PC-3 (cell line): ENCODE measurements at regions not wholly inside any gene's neighbourhood (a gene's known extent, or its start where the extent isn't known, plus 50 kb on each side); places are given as distances from the start of the nearest gene placed in this dataset.

ENCODE experiments used
- ATAC-seq: fragments of 200-7000 bp; cut with Tn5 transposase; 2 replicates; pipeline ENCODE4 v1.9.1; 2020; ENCODE audit warnings: mild to moderate bottlenecking, moderate library complexity
- BruUV-seq: library from RNA; stranded (reverse); fragments of 400-500 nt; replicated peaks from 2 replicates; lab custom pipeline; 2021; lab: Mats Ljungman, UMichigan
- CTCF ChIA-PET: fragments of 300-600 bp; sonication (Branson Sonifier 250); formaldehyde crosslinking; loops from one replicate; lab custom pipeline; 2022; ENCODE audit warnings: antibody characterized with exemption; lab: Charles Lee
- POLR2A ChIA-PET: fragments of 300-600 bp; sonication (Branson Sonifier 250); formaldehyde crosslinking; loops from one replicate; lab custom pipeline; 2022; ENCODE audit warnings: antibody characterized with exemption; ENCODE audit not compliant: unreplicated experiment; lab: Charles Lee
- DNase-seq: peaks from one replicate; pipeline ENCODE4 v3.0.0-alpha.2; 2015
- H2AFZ ChIP-seq: fragments of 300-600 bp; sonication (generic); 2 replicates; pipeline ENCODE4 v1.6.0; 2016; ENCODE audit warnings: antibody characterized with exemption, low read length
- H3F3A ChIP-seq: fragments of 300-600 bp; sonication (generic); one replicate; pipeline ENCODE4 v1.6.0; 2017; ENCODE audit warnings: antibody characterized with exemption, low read length, control low read depth, mild to moderate bottlenecking; ENCODE audit not compliant: unreplicated experiment
- H3K27ac ChIP-seq: fragments of 300-600 bp; sonication (generic); 2 replicates; pipeline ENCODE4 v1.5.1; 2016; ENCODE audit warnings: mild to moderate bottlenecking, low read length
- H3K27me3 ChIP-seq: fragments of 300-600 bp; sonication (generic); 2 replicates; pipeline ENCODE4 v1.6.1; 2016; ENCODE audit warnings: low read length, mixed read lengths
- H3K36me3 ChIP-seq: fragments of 300-600 bp; sonication (generic); 2 replicates; pipeline ENCODE4 v1.6.1; 2016; ENCODE audit warnings: low read depth, mixed run types, low read length, mixed read lengths
- H3K4me1 ChIP-seq: fragments of 300-600 bp; sonication (generic); 2 replicates; pipeline ENCODE4 v1.5.1; 2016; ENCODE audit warnings: low read length; ENCODE audit not compliant: insufficient read depth
- H3K4me2 ChIP-seq: fragments of 300-600 bp; sonication (generic); 2 replicates; pipeline ENCODE4 v1.6.0; 2016; ENCODE audit warnings: low read length
- H3K4me3 ChIP-seq: fragments of 300-600 bp; sonication (generic); 2 replicates; pipeline ENCODE4 v1.5.1; 2016; ENCODE audit warnings: mild to moderate bottlenecking, low read length, mixed read lengths
- H3K79me2 ChIP-seq: fragments of 300-600 bp; sonication (generic); 2 replicates; pipeline ENCODE4 v1.6.1; 2017; ENCODE audit warnings: low read length, mixed read lengths
- H3K9ac ChIP-seq: fragments of 300-600 bp; sonication (generic); 2 replicates; pipeline ENCODE4 v1.6.0; 2016; ENCODE audit warnings: mild to moderate bottlenecking, low read length
- H3K9me2 ChIP-seq: fragments of 300-600 bp; sonication (generic); replicated peaks from 2 replicates; pipeline ENCODE4 v1.6.1; 2016; ENCODE audit warnings: mixed run types, low read length, mixed read lengths
- H3K9me3 ChIP-seq: fragments of 300-600 bp; sonication (generic); 2 replicates; pipeline ENCODE4 v1.6.1; 2016; ENCODE audit warnings: low read length, mixed read lengths
- H4K20me1 ChIP-seq: fragments of 300-600 bp; sonication (generic); 2 replicates; pipeline ENCODE4 v1.6.1; 2016; ENCODE audit warnings: low read length, mixed read lengths
- EZH2 ChIP-seq: fragments of 300-600 bp; sonication (generic); IDR thresholded peaks from one replicate; pipeline ENCODE4 v1.6.1; 2017; ENCODE audit warnings: antibody characterized with exemption, mild to moderate bottlenecking, low read length; ENCODE audit not compliant: unreplicated experiment
- EZH2phosphoT487 ChIP-seq: fragments of 300-600 bp; sonication (generic); IDR thresholded peaks from 2 replicates; pipeline ENCODE4 v1.6.1; 2018; ENCODE audit warnings: mild to moderate bottlenecking, antibody characterized with exemption, low read length, borderline replicate concordance
- intact Hi-C: fragments of 100-400 bp; cut with micrococcal nuclease; formaldehyde crosslinking; loops from 2 replicates; pipeline ENCODE4 v1.9.0; 2023
- TF ChIP-seq, protein P1 (sequence below): fragments of 300-600 bp; sonication (generic); conservative IDR thresholded peaks from 2 replicates; pipeline ENCODE4 v1.5.1; 2017; ENCODE audit warnings: antibody characterized with exemption, low read depth, mild to moderate bottlenecking, low read length

GRCh38 chr12:34215213-34215892 lies 193.1 kb downstream of the ALG10 start:
- Histone ChIP-seq H3K4me3 (no peak overlapping the region), H3K4me2 (no peak overlapping the region), H2AFZ (no peak overlapping the region), H3K27me3 (no peaks in the 10 kb centered on the region), H3K4me1 (no peaks in the 10 kb centered on the region; the same call in 1 of the 2 replicates), H3K27ac (no peak overlapping the region), H3K9me2 (no peaks in the 10 kb centered on the region), H3K36me3 (no peaks in the 10 kb centered on the region), H3K9ac (no peak overlapping the region), H3K9me3 (no peaks in the 10 kb centered on the region), H3K79me2 (no peaks in the 10 kb centered on the region), H3F3A (no peaks in the 10 kb centered on the region), H4K20me1 (no peaks in the 10 kb centered on the region)
- ChIA-PET POLR2A (no interaction called here), CTCF (no interaction called here)
- DNase-seq (no peak), ATAC-seq (no peak)
- intact Hi-C loops: loop anchor here (5.0 kb wide), 1 partner anchor 77 kb away; no protein-coding TSS in a partner anchor
- TF ChIP-seq EZH2 (no peak), EZH2phosphoT487 (no peak)
- TF ChIP-seq, protein P1, sequence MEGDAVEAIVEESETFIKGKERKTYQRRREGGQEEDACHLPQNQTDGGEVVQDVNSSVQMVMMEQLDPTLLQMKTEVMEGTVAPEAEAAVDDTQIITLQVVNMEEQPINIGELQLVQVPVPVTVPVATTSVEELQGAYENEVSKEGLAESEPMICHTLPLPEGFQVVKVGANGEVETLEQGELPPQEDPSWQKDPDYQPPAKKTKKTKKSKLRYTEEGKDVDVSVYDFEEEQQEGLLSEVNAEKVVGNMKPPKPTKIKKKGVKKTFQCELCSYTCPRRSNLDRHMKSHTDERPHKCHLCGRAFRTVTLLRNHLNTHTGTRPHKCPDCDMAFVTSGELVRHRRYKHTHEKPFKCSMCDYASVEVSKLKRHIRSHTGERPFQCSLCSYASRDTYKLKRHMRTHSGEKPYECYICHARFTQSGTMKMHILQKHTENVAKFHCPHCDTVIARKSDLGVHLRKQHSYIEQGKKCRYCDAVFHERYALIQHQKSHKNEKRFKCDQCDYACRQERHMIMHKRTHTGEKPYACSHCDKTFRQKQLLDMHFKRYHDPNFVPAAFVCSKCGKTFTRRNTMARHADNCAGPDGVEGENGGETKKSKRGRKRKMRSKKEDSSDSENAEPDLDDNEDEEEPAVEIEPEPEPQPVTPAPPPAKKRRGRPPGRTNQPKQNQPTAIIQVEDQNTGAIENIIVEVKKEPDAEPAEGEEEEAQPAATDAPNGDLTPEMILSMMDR: no peak
- no TSS peak for BruUV-seq

DNA sequence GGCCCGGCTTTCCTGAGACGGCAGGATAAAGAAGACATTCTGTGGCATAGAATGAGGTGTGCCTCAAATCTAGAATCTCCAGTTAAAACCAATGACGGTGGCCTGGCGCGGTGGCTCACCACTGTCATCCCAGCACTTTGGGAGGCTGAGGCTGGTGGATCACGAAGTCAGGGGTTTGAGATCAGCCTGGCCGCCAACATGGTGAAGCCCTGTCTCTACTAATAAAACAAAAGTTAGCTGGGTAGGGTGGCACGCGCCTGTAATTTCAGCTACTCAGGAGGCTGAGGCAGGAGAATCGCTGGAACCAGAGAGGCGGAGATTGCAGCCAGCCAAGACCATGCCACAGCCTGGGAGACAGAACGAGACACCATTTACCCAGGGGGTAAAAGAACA lies 193.6 kb downstream of the ALG10 start:
- Histone ChIP-seq H3K36me3 (no peaks in the 10 kb centered on the region), H2AFZ (no peak overlapping the region), H3F3A (no peaks in the 10 kb centered on the region), H3K27me3 (no peaks in the 10 kb centered on the region), H3K79me2 (no peaks in the 10 kb centered on the region), H4K20me1 (no peaks in the 10 kb centered on the region), H3K9me2 (no peaks in the 10 kb centered on the region), H3K9me3 (no peaks in the 10 kb centered on the region), H3K4me3 (no peak overlapping the region), H3K4me1 (no peaks in the 10 kb centered on the region; the same call in 1 of the 2 replicates), H3K27ac (no peak overlapping the region), H3K9ac (no peak overlapping the region), H3K4me2 (no peak overlapping the region)
- ChIA-PET CTCF (no interaction called here), POLR2A (no interaction called here)
- no TSS peak for BruUV-seq
- intact Hi-C loops: loop anchor here (5.0 kb wide), 1 partner anchor 76 kb away; no protein-coding TSS in a partner anchor
- ATAC-seq: no peak
- DNase-seq: no peak
- TF ChIP-seq EZH2phosphoT487: no peak
- no peak for TF ChIP-seq EZH2
- TF ChIP-seq, protein P1: no peak

DNA sequence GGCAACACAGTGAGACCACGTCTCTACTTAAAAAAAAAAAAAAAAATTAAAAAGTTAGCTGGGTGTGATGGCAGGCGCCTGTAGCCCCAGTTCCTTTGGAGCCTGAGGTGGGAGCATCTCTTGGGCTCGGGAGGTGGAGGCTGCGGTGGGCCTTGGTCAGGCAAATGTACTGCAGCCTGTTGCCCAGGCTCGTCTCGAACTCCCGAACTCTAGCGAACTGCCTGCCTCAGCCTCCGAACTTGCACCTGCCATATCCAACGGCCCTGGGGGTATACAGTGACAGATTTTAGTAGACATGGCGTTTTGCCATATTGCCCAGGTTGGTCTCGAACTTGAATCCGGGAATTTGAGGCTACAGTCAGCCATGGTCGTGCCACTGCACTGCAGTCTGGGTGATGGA lies 195.4 kb downstream of the ALG10 start:
- DNase-seq: no peak
- H3K27me3 ChIP-seq: no peaks in the 10 kb centered on the region
- no peak overlapping the region for H3K27ac ChIP-seq
- H3K4me1 ChIP-seq: no peaks in the 10 kb centered on the region; the same call in 1 of the 2 replicates
- TF ChIP-seq, protein P1: no peak
- TF ChIP-seq EZH2: no peak
- TF ChIP-seq EZH2phosphoT487: no peak
- H3K9me3 ChIP-seq: no peaks in the 10 kb centered on the region
- no peaks in the 10 kb centered on the region for H3F3A ChIP-seq
- no TSS peak for BruUV-seq
- no peaks in the 10 kb centered on the region for H3K79me2 ChIP-seq
- POLR2A ChIA-PET: no interaction called here
- no peaks in the 10 kb centered on the region for H4K20me1 ChIP-seq
- intact Hi-C loops: loop anchor here (1.0 to 5.0 kb wide), 4 partner anchors 75 to 408 kb away; no protein-coding TSS in a partner anchor
- H3K36me3 ChIP-seq: no peaks in the 10 kb centered on the region
- CTCF ChIA-PET: interaction anchor here (0.6 to 0.7 kb wide), 3 partner anchors 167 to 628 kb away, joined by 3 to 9 read pairs (median 3); no protein-coding TSS in a partner anchor
- H3K4me3 ChIP-seq: no peak overlapping the region
- no peak for ATAC-seq
- H2AFZ ChIP-seq: no peak overlapping the region
- no peak overlapping the region for H3K9ac ChIP-seq
- no peaks in the 10 kb centered on the region for H3K9me2 ChIP-seq
- no peak overlapping the region for H3K4me2 ChIP-seq
